GM06990 (cell line): ENCODE measurements at regions not wholly inside any gene's neighbourhood (a gene's known extent, or its start where the extent isn't known, plus 50 kb on each side); places are given as distances from the start of the nearest gene placed in this dataset.

Experiments used
- DNase-seq: peaks from one replicate; pipeline ENCODE4 v3.0.0-alpha.2; 2011; ENCODE audit not compliant: insufficient read length; ENCODE audit errors: extremely low read depth
- H3K27me3 ChIP-seq: replicated peaks from 2 replicates; pipeline ENCODE4 v1.6.0; 2011; ENCODE audit warnings: low read length; ENCODE audit not compliant: control insufficient read depth, insufficient read depth
- H3K36me3 ChIP-seq: 2 replicates; pipeline ENCODE4 v1.5.1; 2011; ENCODE audit warnings: low read length; ENCODE audit not compliant: control insufficient read depth, insufficient read depth
- H3K4me3 ChIP-seq: replicated peaks from 2 replicates; pipeline ENCODE4 v1.5.1; 2011; ENCODE audit warnings: low read depth, mild to moderate bottlenecking, control low read depth, low read length
- TF ChIP-seq, protein P1 (sequence below): IDR thresholded peaks from 2 replicates; pipeline ENCODE4 v1.5.1; 2011; ENCODE audit warnings: low read length, control low read depth, mild to moderate bottlenecking, inconsistent platforms; ENCODE audit not compliant: insufficient read depth, poor library complexity, severe bottlenecking

DNA sequence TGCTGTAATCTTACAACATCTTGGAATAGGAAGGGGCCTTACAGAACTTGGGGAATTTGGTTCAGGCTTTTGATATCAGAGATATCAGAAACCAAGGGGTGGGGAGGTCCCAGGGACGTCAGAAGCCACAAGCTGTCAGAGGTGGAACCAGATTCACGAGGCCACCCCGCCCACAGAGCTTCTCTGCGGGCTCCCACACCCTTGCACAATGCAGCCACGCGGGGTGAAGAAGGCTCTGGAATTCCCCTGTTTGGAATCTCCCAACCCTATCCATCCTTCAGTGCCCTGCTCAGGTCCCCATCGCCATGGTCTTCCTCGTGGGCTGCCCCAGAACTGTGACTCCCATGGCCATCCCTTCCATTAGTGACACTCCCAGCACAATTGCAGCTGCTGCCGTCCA is 247.1 kb upstream of the SHH start:
- peaks cover 2% of the 10 kb centered on the region; the same call in 1 of the 2 replicates for H3K27me3 ChIP-seq
- no peaks in the 10 kb centered on the region for H3K36me3 ChIP-seq
- no peak overlapping the region for H3K4me3 ChIP-seq
- no peak for DNase-seq
- TF ChIP-seq, protein P1, sequence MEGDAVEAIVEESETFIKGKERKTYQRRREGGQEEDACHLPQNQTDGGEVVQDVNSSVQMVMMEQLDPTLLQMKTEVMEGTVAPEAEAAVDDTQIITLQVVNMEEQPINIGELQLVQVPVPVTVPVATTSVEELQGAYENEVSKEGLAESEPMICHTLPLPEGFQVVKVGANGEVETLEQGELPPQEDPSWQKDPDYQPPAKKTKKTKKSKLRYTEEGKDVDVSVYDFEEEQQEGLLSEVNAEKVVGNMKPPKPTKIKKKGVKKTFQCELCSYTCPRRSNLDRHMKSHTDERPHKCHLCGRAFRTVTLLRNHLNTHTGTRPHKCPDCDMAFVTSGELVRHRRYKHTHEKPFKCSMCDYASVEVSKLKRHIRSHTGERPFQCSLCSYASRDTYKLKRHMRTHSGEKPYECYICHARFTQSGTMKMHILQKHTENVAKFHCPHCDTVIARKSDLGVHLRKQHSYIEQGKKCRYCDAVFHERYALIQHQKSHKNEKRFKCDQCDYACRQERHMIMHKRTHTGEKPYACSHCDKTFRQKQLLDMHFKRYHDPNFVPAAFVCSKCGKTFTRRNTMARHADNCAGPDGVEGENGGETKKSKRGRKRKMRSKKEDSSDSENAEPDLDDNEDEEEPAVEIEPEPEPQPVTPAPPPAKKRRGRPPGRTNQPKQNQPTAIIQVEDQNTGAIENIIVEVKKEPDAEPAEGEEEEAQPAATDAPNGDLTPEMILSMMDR = no peak

DNA sequence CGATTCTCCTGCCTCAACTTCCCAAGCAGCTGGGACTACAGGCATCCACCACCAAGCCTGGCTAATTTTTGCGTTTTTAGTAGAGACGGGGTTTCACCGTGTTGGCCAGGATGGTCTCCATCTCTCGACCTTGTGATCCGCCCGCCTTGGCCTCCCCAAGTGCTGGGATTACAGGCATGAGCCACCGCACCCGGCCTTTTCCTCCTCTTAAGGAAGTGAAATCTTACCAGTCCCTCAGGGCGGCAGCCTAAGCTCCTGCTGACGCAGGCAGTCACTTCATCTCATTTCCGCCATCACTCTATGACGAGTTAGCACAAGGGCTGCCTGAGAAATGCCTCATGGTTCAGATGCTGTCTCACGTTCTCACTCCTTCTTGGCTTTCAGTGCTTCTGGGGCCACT is 246.0 kb upstream of the SHH start:
- Histone ChIP-seq H3K36me3 (no peaks in the 10 kb centered on the region), H3K27me3 (peaks cover 2% of the 10 kb centered on the region; the same call in 1 of the 2 replicates), H3K4me3 (no peak overlapping the region)
- no peak for DNase-seq
- TF ChIP-seq, protein P1 = no peak

DNA sequence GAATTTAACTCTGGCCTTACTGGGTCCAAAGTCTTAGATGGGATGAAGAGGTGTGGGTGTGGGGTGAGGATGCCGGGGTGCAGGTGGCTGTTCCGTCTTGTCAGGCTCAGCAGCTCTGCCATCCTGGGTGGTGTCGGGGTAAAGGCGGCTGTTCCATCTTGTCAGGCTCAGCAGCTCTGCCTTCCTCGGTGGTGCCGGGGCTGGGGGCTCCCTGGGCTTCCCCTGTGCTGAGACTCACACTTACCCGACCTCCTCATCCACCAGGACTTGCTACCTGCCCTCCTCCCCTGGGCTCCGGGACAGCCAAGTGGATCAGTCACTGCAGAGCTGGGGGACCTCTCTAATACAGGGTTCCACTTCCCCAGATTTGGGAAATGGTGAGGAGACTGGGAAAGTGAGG is 244.3 kb upstream of the SHH start:
- Histone ChIP-seq H3K4me3 (no peak overlapping the region), H3K36me3 (no peaks in the 10 kb centered on the region), H3K27me3 (peaks cover 2% of the 10 kb centered on the region; the same call in 1 of the 2 replicates)
- TF ChIP-seq, protein P1 = no peak
- DNase-seq = no peak

DNA sequence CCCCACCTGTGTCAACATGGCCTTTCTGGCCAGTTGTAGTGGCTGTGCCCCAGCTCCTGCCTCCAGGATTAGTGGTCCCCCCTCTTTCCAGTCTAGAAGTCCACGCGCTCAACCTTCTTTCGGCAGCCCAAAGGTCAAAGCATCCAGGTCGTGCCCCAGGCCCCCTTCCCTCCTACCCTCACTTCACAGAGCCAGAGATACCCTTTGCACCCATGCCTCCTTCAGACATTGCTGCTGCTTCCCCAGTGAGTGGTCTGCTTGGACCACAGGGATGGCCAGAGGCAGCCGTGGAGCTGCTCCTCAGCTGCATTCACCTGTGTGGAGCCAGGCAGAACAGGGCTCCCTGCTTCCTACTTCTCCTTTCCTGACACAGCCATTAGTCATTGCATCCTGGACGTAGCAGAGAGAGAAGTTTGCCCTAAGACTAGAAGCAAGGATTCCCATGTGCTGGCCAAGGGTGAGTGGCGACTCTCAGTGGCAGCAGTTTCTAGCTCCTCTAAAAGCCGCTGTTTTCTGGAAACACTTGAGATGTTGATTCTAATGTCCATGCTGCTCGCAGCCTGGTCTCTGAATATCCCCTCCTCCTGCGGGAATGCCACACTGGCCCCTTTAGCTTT is 243.1 kb upstream of the SHH start:
- Histone ChIP-seq H3K4me3 (no peak overlapping the region), H3K36me3 (no peaks in the 10 kb centered on the region), H3K27me3 (peaks cover 2% of the 10 kb centered on the region; the same call in 1 of the 2 replicates)
- DNase-seq = no peak
- TF ChIP-seq, protein P1 = no peak

DNA sequence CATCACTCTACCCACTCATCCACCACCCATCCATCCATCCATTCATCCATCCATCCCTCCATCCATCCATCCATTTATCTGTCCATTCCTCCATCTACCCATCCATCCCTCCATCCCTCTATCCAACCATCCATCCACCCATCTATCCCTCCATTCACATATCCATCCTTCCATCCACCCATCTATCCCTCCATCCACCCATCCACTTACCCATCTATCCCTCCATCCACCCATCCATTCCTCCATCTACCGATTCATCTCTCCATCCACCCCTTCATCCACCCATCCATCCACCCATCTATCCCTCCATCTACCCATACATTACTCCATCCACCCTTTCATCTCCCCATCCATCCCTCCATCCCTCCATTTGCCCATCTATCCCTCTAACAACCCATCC is 239.6 kb upstream of the SHH start:
- TF ChIP-seq, protein P1 = no peak
- no peaks in the 10 kb centered on the region for H3K27me3 ChIP-seq

More for the DNA sequence above, 239.6 kb upstream of the SHH start:
- no peaks in the 10 kb centered on the region for H3K36me3 ChIP-seq
- H3K4me3 ChIP-seq = no peak overlapping the region
- no peak for DNase-seq
